Lung (tissue), 11 donors: ENCODE measurements at regions not wholly inside any gene's neighbourhood (a gene's known extent, or its start where the extent isn't known, plus 50 kb on each side); places are given as distances from the start of the nearest gene placed in this dataset.

Experiments
- ATAC-seq: fragments of 200-7000 bp; cut with Tn5 transposase; one replicate; pipeline ENCODE4 v1.9.1; 2020; ENCODE audit warnings: moderate number of reproducible peaks; ENCODE audit not compliant: insufficient read depth, low FRiP score
- DNase-seq, 3 donors: peaks; one replicate each; pipeline ENCODE4 v3.0.0-alpha.2; 2013 to 2017
- H3K27ac ChIP-seq, 2 donors: one replicate each; pipeline ENCODE4 v1.5.1; 2013; ENCODE audit warnings: mild to moderate bottlenecking in 2 of 2, moderate library complexity in 2 of 2, control low read depth in 1 of 2, inconsistent platforms in 1 of 2, low read depth in 1 of 2, low read length in 1 of 2
- H3K27me3 ChIP-seq, 3 donors: one replicate each; pipeline ENCODE4 v1.5.1; 2013; ENCODE audit warnings: low read length in 2 of 3; ENCODE audit not compliant: control insufficient read depth in 3 of 3, insufficient read depth in 3 of 3
- H3K36me3 ChIP-seq, 4 donors: one replicate each; pipeline ENCODE4 v1.5.1; 2013; ENCODE audit warnings: low read length in 4 of 4, mild to moderate bottlenecking in 1 of 4, moderate library complexity in 1 of 4; ENCODE audit not compliant: control insufficient read depth in 4 of 4, insufficient read depth in 4 of 4
- H3K4me1 ChIP-seq, 5 donors: one replicate each; pipeline ENCODE4 v1.5.1; 2013; ENCODE audit warnings: low read length in 5 of 5, mild to moderate bottlenecking in 2 of 5, moderate library complexity in 1 of 5; ENCODE audit not compliant: control insufficient read depth in 5 of 5, insufficient read depth in 5 of 5
- H3K4me3 ChIP-seq: one replicate; pipeline ENCODE4 v1.5.1; 2013; ENCODE audit warnings: mild to moderate bottlenecking, control low read depth, moderate library complexity
- H3K9ac ChIP-seq, 2 donors: one replicate each; pipeline ENCODE4 v1.5.1; 2013; ENCODE audit warnings: low read length in 2 of 2, control low read depth in 1 of 2; ENCODE audit not compliant: insufficient read depth in 1 of 2
- H3K9me3 ChIP-seq, 4 donors: one replicate each; pipeline ENCODE4 v1.5.1; 2013; ENCODE audit warnings: low read length in 3 of 4, mild to moderate bottlenecking in 1 of 4, moderate library complexity in 1 of 4; ENCODE audit not compliant: control insufficient read depth in 4 of 4, insufficient read depth in 3 of 4
- WGBS, 2 donors: extraction: QIAGEN DNeasy Blood & Tissue Kit; methylation state at CpG; one replicate each; pipeline ENCODE4 v1.1.7; 2013; 5-methylcytosine and 5-hydroxymethylcytosine counted together
- TF ChIP-seq, protein P1 (sequence below): IDR thresholded peaks from 2 replicates; pipeline ENCODE4 v1.5.1; 2012; ENCODE audit warnings: mild to moderate bottlenecking; ENCODE audit errors: control extremely low read depth, extremely low read depth
- donor health status: control.
- donor health status: control.
- donor health status: Bipolar disorder and iron deficiency.
- donor health status: healthy.
- donor health status: DM: yes; HTN: yes; CAD: no.

DNA sequence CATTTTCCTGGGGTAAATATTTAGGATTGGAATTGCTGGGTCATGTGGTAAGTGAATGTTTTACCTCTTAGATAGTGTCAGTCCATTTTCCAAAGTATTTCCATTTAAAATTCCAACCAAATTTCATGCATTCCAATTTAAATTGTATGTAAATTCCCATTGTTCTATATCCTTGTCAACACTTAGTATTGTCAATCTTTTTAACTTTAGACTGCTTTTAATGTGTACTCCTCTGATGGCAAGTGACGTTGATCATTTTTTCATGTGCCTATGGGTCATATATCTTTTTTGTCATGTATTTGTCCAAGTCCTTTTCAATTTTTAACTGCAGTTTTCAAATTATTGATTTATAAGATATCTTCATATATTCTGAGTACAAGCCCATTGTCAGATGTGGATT lies 80.8 kb upstream of the FAM20C start:
- WGBS, 2 donors: 94% methylated on average over 1 of the region's 1 CpG
- H3K9me3 ChIP-seq: peaks cover 0 to 3% (median 0%) of the 10 kb centered on the region in 4 donors
- ATAC-seq: no peak

DNA sequence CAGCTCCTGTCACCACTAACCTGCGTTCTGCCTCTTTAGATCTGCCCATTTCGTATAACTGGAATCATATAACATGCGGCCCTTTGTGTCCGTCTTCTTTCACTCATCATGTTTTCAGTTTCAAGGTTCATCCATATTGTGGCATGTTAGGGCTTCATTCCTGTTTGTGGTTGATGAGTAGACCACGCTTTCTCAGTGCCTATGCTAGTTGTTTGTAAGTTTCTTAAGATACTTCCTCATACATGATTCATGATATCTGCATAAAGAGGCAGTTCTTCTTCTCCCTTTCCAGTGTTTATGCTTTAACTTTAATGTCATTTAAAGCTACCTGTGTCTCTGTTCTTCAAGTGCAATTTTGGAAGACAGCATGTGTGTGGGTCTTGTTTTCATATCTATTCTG lies 79.5 kb upstream of the FAM20C start:
- no peak overlapping the region for H3K4me3 ChIP-seq
- no peak for DNase-seq
- no peak for ATAC-seq
- H3K9ac ChIP-seq: no peak overlapping the region
- H3K27ac ChIP-seq: no peak overlapping the region
- no peaks in the 10 kb centered on the region for H3K36me3 ChIP-seq
- peaks cover 0 to 5% (median 3%) of the 10 kb centered on the region in 5 donors for H3K4me1 ChIP-seq
- WGBS, 2 donors: 68 to 77% methylated on average over 5 of the region's 5 CpGs
- TF ChIP-seq, protein P1, sequence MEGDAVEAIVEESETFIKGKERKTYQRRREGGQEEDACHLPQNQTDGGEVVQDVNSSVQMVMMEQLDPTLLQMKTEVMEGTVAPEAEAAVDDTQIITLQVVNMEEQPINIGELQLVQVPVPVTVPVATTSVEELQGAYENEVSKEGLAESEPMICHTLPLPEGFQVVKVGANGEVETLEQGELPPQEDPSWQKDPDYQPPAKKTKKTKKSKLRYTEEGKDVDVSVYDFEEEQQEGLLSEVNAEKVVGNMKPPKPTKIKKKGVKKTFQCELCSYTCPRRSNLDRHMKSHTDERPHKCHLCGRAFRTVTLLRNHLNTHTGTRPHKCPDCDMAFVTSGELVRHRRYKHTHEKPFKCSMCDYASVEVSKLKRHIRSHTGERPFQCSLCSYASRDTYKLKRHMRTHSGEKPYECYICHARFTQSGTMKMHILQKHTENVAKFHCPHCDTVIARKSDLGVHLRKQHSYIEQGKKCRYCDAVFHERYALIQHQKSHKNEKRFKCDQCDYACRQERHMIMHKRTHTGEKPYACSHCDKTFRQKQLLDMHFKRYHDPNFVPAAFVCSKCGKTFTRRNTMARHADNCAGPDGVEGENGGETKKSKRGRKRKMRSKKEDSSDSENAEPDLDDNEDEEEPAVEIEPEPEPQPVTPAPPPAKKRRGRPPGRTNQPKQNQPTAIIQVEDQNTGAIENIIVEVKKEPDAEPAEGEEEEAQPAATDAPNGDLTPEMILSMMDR: no peak
- no peaks in the 10 kb centered on the region for H3K27me3 ChIP-seq
- H3K9me3 ChIP-seq: peaks cover 0 to 3% (median 0%) of the 10 kb centered on the region in 4 donors

More for the DNA sequence above, 80.8 kb upstream of the FAM20C start:
- TF ChIP-seq, protein P1: no peak
- Histone ChIP-seq H3K4me1 (peaks cover 0 to 5% (median 3%) of the 10 kb centered on the region in 5 donors), H3K4me3 (no peak overlapping the region), H3K36me3 (no peaks in the 10 kb centered on the region), H3K9ac (no peak overlapping the region), H3K27me3 (peaks cover 0 to 5% (median 0%) of the 10 kb centered on the region in 3 donors), H3K27ac (no peak overlapping the region)
- DNase-seq: no peak

DNA sequence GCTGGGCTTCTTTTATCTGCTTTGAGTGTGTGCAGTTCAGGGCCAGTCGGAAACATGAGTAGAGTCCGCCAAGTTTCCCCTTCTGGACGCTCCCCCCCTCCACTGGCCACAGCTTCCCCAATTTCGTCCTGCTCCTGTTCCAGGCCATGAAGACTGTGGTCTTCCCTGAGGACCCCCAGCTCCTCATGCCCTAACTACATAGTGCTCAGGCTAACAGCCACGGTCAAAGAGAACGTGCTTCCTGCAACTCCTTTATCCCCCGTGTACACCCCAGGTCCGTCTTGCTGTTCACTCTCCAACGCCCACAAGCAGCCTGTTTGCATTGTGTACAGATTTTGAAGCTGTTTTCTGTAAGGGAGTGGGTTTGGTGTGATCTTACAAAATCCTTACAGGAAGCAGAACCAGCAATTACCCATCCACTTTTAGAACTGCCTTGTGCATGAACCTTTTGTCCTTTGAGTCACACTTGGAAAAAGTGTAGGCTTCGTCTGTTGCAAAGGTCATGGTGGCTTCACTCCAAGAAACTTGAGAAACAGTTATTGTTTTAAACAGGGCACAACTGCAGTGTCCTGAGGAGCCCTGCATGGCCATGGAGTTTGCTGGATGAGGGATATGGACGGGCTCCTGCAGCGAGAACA lies 77.0 kb upstream of the FAM20C start:
- DNase-seq: peak in 2 of 3 donors; percentile 53 to 72
- 30 to 59% methylated on average over 12 of the region's 12 CpGs for WGBS, 2 donors
- H3K9me3 ChIP-seq: peaks cover 0 to 3% (median 0%) of the 10 kb centered on the region in 4 donors
- TF ChIP-seq, protein P1: no peak
- peak overlapping the region in 1 of 2 donors; percentile 72 for H3K27ac ChIP-seq
- H3K4me3 ChIP-seq: no peak overlapping the region
- H3K9ac ChIP-seq: no peak overlapping the region
- peaks cover 0 to 19% (median 7%) of the 10 kb centered on the region in 5 donors for H3K4me1 ChIP-seq
- ATAC-seq: peak; percentile 67
- H3K36me3 ChIP-seq: no peaks in the 10 kb centered on the region
- H3K27me3 ChIP-seq: no peaks in the 10 kb centered on the region
